ENCODE measurements at regions not wholly inside any gene's neighbourhood (a gene's known extent, or its start where the extent isn't known, plus 50 kb on each side); places are given as distances from the start of the nearest gene placed in this dataset.

- TF ChIP-seq, protein P1, sequence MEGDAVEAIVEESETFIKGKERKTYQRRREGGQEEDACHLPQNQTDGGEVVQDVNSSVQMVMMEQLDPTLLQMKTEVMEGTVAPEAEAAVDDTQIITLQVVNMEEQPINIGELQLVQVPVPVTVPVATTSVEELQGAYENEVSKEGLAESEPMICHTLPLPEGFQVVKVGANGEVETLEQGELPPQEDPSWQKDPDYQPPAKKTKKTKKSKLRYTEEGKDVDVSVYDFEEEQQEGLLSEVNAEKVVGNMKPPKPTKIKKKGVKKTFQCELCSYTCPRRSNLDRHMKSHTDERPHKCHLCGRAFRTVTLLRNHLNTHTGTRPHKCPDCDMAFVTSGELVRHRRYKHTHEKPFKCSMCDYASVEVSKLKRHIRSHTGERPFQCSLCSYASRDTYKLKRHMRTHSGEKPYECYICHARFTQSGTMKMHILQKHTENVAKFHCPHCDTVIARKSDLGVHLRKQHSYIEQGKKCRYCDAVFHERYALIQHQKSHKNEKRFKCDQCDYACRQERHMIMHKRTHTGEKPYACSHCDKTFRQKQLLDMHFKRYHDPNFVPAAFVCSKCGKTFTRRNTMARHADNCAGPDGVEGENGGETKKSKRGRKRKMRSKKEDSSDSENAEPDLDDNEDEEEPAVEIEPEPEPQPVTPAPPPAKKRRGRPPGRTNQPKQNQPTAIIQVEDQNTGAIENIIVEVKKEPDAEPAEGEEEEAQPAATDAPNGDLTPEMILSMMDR (IDR thresholded peaks at IDR 0.05) = no peak
- no peak for TF ChIP-seq EZH2 (IDR thresholded peaks at IDR 0.05; ENCODE audit: borderline replicate concordance, insufficient read depth, low read depth, low read length, poor library complexity, severe bottlenecking)
These were observed 161.2 kb downstream of the GLI2 start for GRCh38 chr2:120896901-120897300.

Data from B cell (primary cell).